ENCODE measurements at regions not wholly inside any gene's neighbourhood (a gene's known extent, or its start where the extent isn't known, plus 50 kb on each side); places are given as distances from the start of the nearest gene placed in this dataset.
"Not testable (repeated sequence)": the region's sequence is repeated elsewhere in the genome, so short reads cannot be mapped to it uniquely, and the experiment has no call there.

GRCh38 chr2:160592993-160593392 lies 99.4 kb upstream of the RBMS1 start:
- Histone ChIP-seq H3K27me3 (ENCODE audit: insufficient read depth, low read length) (no peaks in the 10 kb centered on the region), H3K9me3 (ENCODE audit: insufficient read depth, low read depth, low read length) (no peaks in the 10 kb centered on the region), H3K4me1 (ENCODE audit: insufficient read depth, low read length) (no peaks in the 10 kb centered on the region), H3K9ac (ENCODE audit: low read length) (no peak overlapping the region), H3K36me3 (ENCODE audit: insufficient read depth, low read length) (no peaks in the 10 kb centered on the region), H3K79me2 (ENCODE audit: insufficient read depth, low read length) (no peaks in the 10 kb centered on the region), H2AFZ (ENCODE audit: low read depth, low read length) (no peak overlapping the region), H4K20me1 (ENCODE audit: insufficient read depth, low read length) (no peaks in the 10 kb centered on the region), H3K27ac (ENCODE audit: low read depth, low read length) (no peak overlapping the region), H3K4me2 (ENCODE audit: low read length) (no peak overlapping the region), H3K4me3 (ENCODE audit: insufficient read depth, low read depth, low read length) (no peak overlapping the region)
- no peak overlapping the region for H3K4me3 Mint-ChIP-seq (ENCODE audit: unreplicated experiment)
- H3K4me1 Mint-ChIP-seq (ENCODE audit: low read depth, unreplicated experiment): no peaks in the 10 kb centered on the region
- H3K36me3 Mint-ChIP-seq (ENCODE audit: low read depth, unreplicated experiment): no peaks in the 10 kb centered on the region
- peak; percentile 23 for FAIRE-seq
- H3K27me3 Mint-ChIP-seq (ENCODE audit: low read depth, unreplicated experiment): no peaks in the 10 kb centered on the region
- TF ChIP-seq CTCF (IDR thresholded peaks at IDR 0.05; ENCODE audit: insufficient read depth, low read depth, low read length) (no peak), EZH2 (IDR thresholded peaks at IDR 0.05; ENCODE audit: insufficient read depth, low read length) (no peak)
- no peak for DNase-seq (ENCODE audit: low read depth)
- H3K27ac Mint-ChIP-seq (ENCODE audit: unreplicated experiment): no peak overlapping the region
- peaks cover 8% of the 10 kb centered on the region for H3K9me3 Mint-ChIP-seq (ENCODE audit: unreplicated experiment)

GRCh38 chr2:160596441-160596840 lies 102.8 kb upstream of the RBMS1 start:
- H2AFZ ChIP-seq (ENCODE audit: low read depth, low read length): no peak overlapping the region
- H3K9ac ChIP-seq (ENCODE audit: low read length): no peak overlapping the region
- Mint-ChIP-seq H3K4me1 (ENCODE audit: low read depth, unreplicated experiment) (no peaks in the 10 kb centered on the region), H3K36me3 (ENCODE audit: low read depth, unreplicated experiment) (no peaks in the 10 kb centered on the region), H3K27ac (ENCODE audit: unreplicated experiment) (no peak overlapping the region), H3K9me3 (ENCODE audit: unreplicated experiment) (peaks cover 3% of the 10 kb centered on the region), H3K27me3 (ENCODE audit: low read depth, unreplicated experiment) (no peaks in the 10 kb centered on the region), H3K4me3 (ENCODE audit: unreplicated experiment) (no peak overlapping the region)
- no peak overlapping the region for H3K4me3 ChIP-seq (ENCODE audit: insufficient read depth, low read depth, low read length)
- H3K27ac ChIP-seq (ENCODE audit: low read depth, low read length): no peak overlapping the region
- H3K36me3 ChIP-seq (ENCODE audit: insufficient read depth, low read length): no peaks in the 10 kb centered on the region
- TF ChIP-seq EZH2 (IDR thresholded peaks at IDR 0.05; ENCODE audit: insufficient read depth, low read length) (no peak), CTCF (IDR thresholded peaks at IDR 0.05; ENCODE audit: insufficient read depth, low read depth, low read length) (no peak)
- no peaks in the 10 kb centered on the region for H3K79me2 ChIP-seq (ENCODE audit: insufficient read depth, low read length)
- no peak overlapping the region for H3K4me2 ChIP-seq (ENCODE audit: low read length)
- FAIRE-seq: no peak
- H4K20me1 ChIP-seq (ENCODE audit: insufficient read depth, low read length): no peaks in the 10 kb centered on the region
- no peaks in the 10 kb centered on the region for H3K9me3 ChIP-seq (ENCODE audit: insufficient read depth, low read depth, low read length)
- no peaks in the 10 kb centered on the region for H3K4me1 ChIP-seq (ENCODE audit: insufficient read depth, low read length)
- H3K27me3 ChIP-seq (ENCODE audit: insufficient read depth, low read length): no peaks in the 10 kb centered on the region
- peak; percentile 64 for DNase-seq (ENCODE audit: low read depth)

- H3K9me3 ChIP-seq (ENCODE audit: insufficient read depth, low read depth, low read length); H3K36me3 ChIP-seq (ENCODE audit: insufficient read depth, low read length); FAIRE-seq; H2AFZ ChIP-seq (ENCODE audit: low read depth, low read length); H4K20me1 ChIP-seq (ENCODE audit: insufficient read depth, low read length); H3K9ac ChIP-seq (ENCODE audit: low read length); H3K4me3 Mint-ChIP-seq (ENCODE audit: unreplicated experiment); DNase-seq (ENCODE audit: low read depth); H3K36me3 Mint-ChIP-seq (ENCODE audit: low read depth, unreplicated experiment); H3K27me3 ChIP-seq (ENCODE audit: insufficient read depth, low read length); H3K4me2 ChIP-seq (ENCODE audit: low read length); H3K27ac ChIP-seq (ENCODE audit: low read depth, low read length); H3K27me3 Mint-ChIP-seq (ENCODE audit: low read depth, unreplicated experiment); H3K27ac Mint-ChIP-seq (ENCODE audit: unreplicated experiment); H3K4me1 Mint-ChIP-seq (ENCODE audit: low read depth, unreplicated experiment); H3K4me3 ChIP-seq (ENCODE audit: insufficient read depth, low read depth, low read length); H3K9me3 Mint-ChIP-seq (ENCODE audit: unreplicated experiment); H3K4me1 ChIP-seq (ENCODE audit: insufficient read depth, low read length); H3K79me2 ChIP-seq (ENCODE audit: insufficient read depth, low read length): not testable (repeated sequence)
Measured at GRCh38 chr2:160600437-160600836, 106.8 kb upstream of the RBMS1 start.

Measured in astrocyte (in vitro differentiated cells and primary cell).